ENCODE measurements at regions not wholly inside any gene's neighbourhood (a gene's known extent, or its start where the extent isn't known, plus 50 kb on each side); places are given as distances from the start of the nearest gene placed in this dataset.

GRCh38 chr1:38305666-38306065, 259.1 kb upstream of the POU3F1 start:
- TF ChIP-seq POLR2A (IDR thresholded peaks at IDR 0.05) (no peak), CTCF (IDR thresholded peaks at IDR 0.05) (no peak)

Data from adrenal gland (tissue), 5 donors.